Testis (tissue), 2 donors: ENCODE measurements at regions not wholly inside any gene's neighbourhood (a gene's known extent, or its start where the extent isn't known, plus 50 kb on each side); places are given as distances from the start of the nearest gene placed in this dataset.

Experiments used
- CTCF ChIP-seq, 3 experiments: fragments of 450-650 bp in 2 of 3; fragments of 200-600 bp in 1 of 3; sonication (generic) in 1 of 3; IDR thresholded peaks; one replicate each; pipeline ENCODE4 v1.5.1; 2016 to 2019; ENCODE audit warnings: antibody characterized with exemption in 3 of 3, mild to moderate bottlenecking in 2 of 3, moderate library complexity in 1 of 3
- POLR2A ChIP-seq: fragments of 450-650 bp; IDR thresholded peaks from one replicate; pipeline ENCODE4 v1.6.1; 2017; ENCODE audit warnings: antibody characterized with exemption, mild to moderate bottlenecking, moderate library complexity

DNA sequence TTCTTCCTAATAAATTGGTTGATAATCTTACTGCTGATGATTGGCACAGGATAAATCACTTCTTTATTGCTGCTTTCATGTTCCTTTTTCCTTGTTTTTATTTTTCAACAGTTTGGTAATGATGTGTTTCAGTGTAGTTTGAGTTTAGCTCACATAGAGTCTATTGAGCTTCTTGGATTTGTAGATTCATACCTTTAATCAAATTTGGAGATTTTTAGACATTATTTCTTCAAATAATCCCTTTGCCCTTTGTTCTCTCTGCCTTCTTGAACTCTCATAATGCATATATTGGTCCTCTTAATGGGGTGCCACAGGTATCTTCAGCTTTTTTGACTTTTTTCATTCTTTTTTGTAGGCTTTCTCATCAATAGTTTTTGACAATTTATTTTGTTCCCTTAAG lies 275.3 kb downstream of the TLE4 start:
- TF ChIP-seq CTCF (IDR thresholded peaks at IDR 0.05) = no peak
- no peak for TF ChIP-seq POLR2A
